GM12878 (cell line): ENCODE measurements at regions not wholly inside any gene's neighbourhood (a gene's known extent, or its start where the extent isn't known, plus 50 kb on each side); places are given as distances from the start of the nearest gene placed in this dataset.

Source experiments
- ATAC-seq: fragments of 200-7000 bp; cut with Tn5 transposase; 3 replicates; pipeline ENCODE4 v1.9.1; 2020; ENCODE audit warnings: mild to moderate bottlenecking, moderate library complexity
- BruUV-seq: library from RNA; stranded (reverse); fragments of 400-500 nt; replicated peaks from 2 replicates; lab custom pipeline; 2021; lab: Mats Ljungman, UMichigan
- CTCF ChIA-PET: fragments of 300-600 bp; sonication (Branson Sonifier 250); formaldehyde crosslinking; extraction: SDS; loops from one replicate; lab custom pipeline; 2021; ENCODE audit warnings: inconsistent platforms; lab: Yijun Ruan, JAX
- POLR2A ChIA-PET: fragments of 350-600 bp; formaldehyde crosslinking; extraction: SDS; loops from one replicate; lab custom pipeline; 2021; ENCODE audit warnings: inconsistent platforms; lab: Charles Lee
- RAD21 ChIA-PET: fragments of 300-600 bp; sonication (Branson Sonifier 250); formaldehyde crosslinking; loops from one replicate; lab custom pipeline; 2023; ENCODE audit warnings: antibody characterized with exemption; ENCODE audit not compliant: unreplicated experiment; lab: Charles Lee
- SMC1A ChIA-PET: fragments of 300-600 bp; sonication (Branson Sonifier 250); formaldehyde crosslinking; loops from one replicate; lab custom pipeline; 2023; ENCODE audit not compliant: unreplicated experiment, uncharacterized antibody; lab: Charles Lee
- DNase-seq: peaks from one replicate; pipeline ENCODE4 v3.0.0-alpha.2; 2011; ENCODE audit warnings: low read depth, low spot score
- FAIRE-seq: peaks from 3 replicates; lab custom pipeline; 2011; peaks lifted over from hg19 to GRCh38; lab: Jason Lieb, UNC
- H2AFZ ChIP-seq: 2 replicates; pipeline ENCODE4 v1.6.0; 2011; ENCODE audit warnings: low read depth, low read length, control low read depth; ENCODE audit not compliant: control insufficient read depth
- H3K27ac ChIP-seq: 2 replicates; pipeline ENCODE4 v1.5.1; 2011; ENCODE audit warnings: control low read depth; ENCODE audit not compliant: control insufficient read depth, insufficient read depth
- H3K27me3 ChIP-seq, 2 experiments: replicated peaks in 1 of 2; 2 replicates each; pipeline versions ENCODE4 v1.6.0 to v1.6.1; 2011; ENCODE audit warnings: low read length in 1 of 2; ENCODE audit not compliant: control insufficient read depth in 2 of 2, insufficient read depth in 2 of 2
- H3K36me3 ChIP-seq, 2 experiments: 2 replicates each; pipeline ENCODE4 v1.5.1; 2011; ENCODE audit warnings: low read length in 1 of 2; ENCODE audit not compliant: control insufficient read depth in 2 of 2, insufficient read depth in 2 of 2
- H3K4me1 ChIP-seq: 2 replicates; pipeline ENCODE4 v1.6.1; 2011; ENCODE audit warnings: mild to moderate bottlenecking, low read length, moderate library complexity, mixed read lengths; ENCODE audit not compliant: control insufficient read depth, insufficient read depth
- H3K4me2 ChIP-seq: 2 replicates; pipeline ENCODE4 v1.6.0; 2011; ENCODE audit warnings: control low read depth; ENCODE audit not compliant: control insufficient read depth, insufficient read depth
- H3K4me3 ChIP-seq: fragments of 200-600 bp; sonication (generic); 2 replicates; pipeline ENCODE4 v1.5.1; 2016
- H3K79me2 ChIP-seq: 2 replicates; pipeline ENCODE4 v1.6.0; 2011; ENCODE audit warnings: low read length; ENCODE audit not compliant: control insufficient read depth, insufficient read depth
- H3K9ac ChIP-seq: 2 replicates; pipeline ENCODE4 v1.8.0; 2011; ENCODE audit warnings: low read length, control low read depth, mixed read lengths; ENCODE audit not compliant: control insufficient read depth, insufficient read depth
- H3K9me3 ChIP-seq: replicated peaks from 3 replicates; pipeline ENCODE4 v1.5.1; 2011; ENCODE audit warnings: mild to moderate bottlenecking, low read length; ENCODE audit not compliant: control insufficient read depth, insufficient read depth
- H4K20me1 ChIP-seq: 2 replicates; pipeline ENCODE4 v1.6.0; 2011; ENCODE audit not compliant: control insufficient read depth, insufficient read depth
- BRCA1 ChIP-seq: IDR thresholded peaks from 2 replicates; pipeline ENCODE4 v1.6.1; 2011; ENCODE audit warnings: low read depth, low read length, improper control_type of control experiment
- CBX3 ChIP-seq: fragments of 200-600 bp; sonication (generic); IDR thresholded peaks from 2 replicates; pipeline ENCODE4 v1.6.1; 2016; ENCODE audit warnings: low read depth, borderline replicate concordance
- HSF1 ChIP-seq: fragments of 150-350 bp; IDR thresholded peaks from 2 replicates; pipeline ENCODE4 v1.6.1; 2014; ENCODE audit warnings: mild to moderate bottlenecking, low read depth, low read length
- MAX ChIP-seq: IDR thresholded peaks from 2 replicates; pipeline ENCODE4 v1.6.1; 2012; ENCODE audit warnings: low read depth, low read length, improper control_type of control experiment
- MEF2B ChIP-seq: fragments of 450-650 bp; IDR thresholded peaks from 2 replicates; pipeline ENCODE4 v1.6.1; 2018; ENCODE audit warnings: mild to moderate bottlenecking, moderate library complexity; ENCODE audit not compliant: partially characterized antibody, poor library complexity, severe bottlenecking
- MLLT1 ChIP-seq: fragments of 450-650 bp; IDR thresholded peaks from 2 replicates; pipeline ENCODE4 v1.6.1; 2016; ENCODE audit warnings: mild to moderate bottlenecking
- POLR2AphosphoS5 ChIP-seq: IDR thresholded peaks from 2 replicates; pipeline ENCODE4 v1.6.1; 2011; ENCODE audit warnings: mild to moderate bottlenecking, low read length, inconsistent platforms
- RAD21 ChIP-seq: IDR thresholded peaks from 2 replicates; pipeline ENCODE4 v1.6.1; 2011; ENCODE audit warnings: mild to moderate bottlenecking, low read depth, low read length, moderate library complexity; ENCODE audit not compliant: insufficient read depth
- SPI1 ChIP-seq: IDR thresholded peaks from 2 replicates; pipeline ENCODE4 v1.6.1; 2011; ENCODE audit warnings: low read depth, mild to moderate bottlenecking, low read length, moderate library complexity, borderline replicate concordance; ENCODE audit not compliant: insufficient read depth
- SREBF1 ChIP-seq: IDR thresholded peaks from 2 replicates; pipeline ENCODE4 v1.6.1; 2012; ENCODE audit warnings: mild to moderate bottlenecking, low read length
- TAF1 ChIP-seq: IDR thresholded peaks from 2 replicates; pipeline ENCODE4 v1.6.1; 2011; ENCODE audit warnings: mild to moderate bottlenecking, low read depth, low read length, borderline replicate concordance
- WGBS: methylation state at CpG from one replicate; pipeline ENCODE4 v1.1.6; 2016; ENCODE audit warnings: low lambda C conversion rate; ENCODE audit not compliant: insufficient replicate concordance, insufficient coverage; ENCODE audit errors: missing lambda C conversion rate; 5-methylcytosine and 5-hydroxymethylcytosine counted together
- in situ Hi-C: fragments of 300-500 bp; cut with MboI; formaldehyde crosslinking; loops from 9 replicates; pipeline ENCODE4 v1.14.3; 2018; ENCODE audit warnings: mixed read lengths
- intact Hi-C: fragments of 100-400 bp; cut with micrococcal nuclease; formaldehyde crosslinking; loops from one replicate; pipeline ENCODE4 v1.14.2; 2022; ENCODE audit not compliant: unreplicated experiment

GRCh38 chr3:94568041-94568440, 505.2 kb downstream of the NSUN3 start:
- WGBS: 0% methylated on average over 1 of the region's 1 CpG
- BruUV-seq: no TSS peak

GRCh38 chr3:94573337-94573736, 510.5 kb downstream of the NSUN3 start:
- no TSS peak for BruUV-seq
- in situ Hi-C loops (no loop called here), intact Hi-C loops (no loop called here)
- ChIA-PET POLR2A (no interaction called here), SMC1A (interaction anchor here (0.6 kb wide), 1 partner anchor 76 kb away, joined by 3 read pairs; no protein-coding TSS in a partner anchor), CTCF (no interaction called here), RAD21 (no interaction called here)
- Histone ChIP-seq H3K4me2 (no peak overlapping the region), H4K20me1 (no peaks in the 10 kb centered on the region), H3K9ac (no peak overlapping the region), H3K4me3 (no peak overlapping the region), H3K27me3 (no peaks in the 10 kb centered on the region), H3K36me3 (no peaks in the 10 kb centered on the region), H3K27ac (no peak overlapping the region), H3K79me2 (no peaks in the 10 kb centered on the region), H3K4me1 (no peaks in the 10 kb centered on the region), H3K9me3 (no peaks in the 10 kb centered on the region), H2AFZ (no peak overlapping the region)
- ATAC-seq (no peak), DNase-seq (no peak), FAIRE-seq (no peak)
- TF ChIP-seq POLR2AphosphoS5 (no peak), MLLT1 (no peak), CBX3 (no peak), RAD21 (no peak), SREBF1 (no peak), MEF2B (no peak), MAX (no peak), BRCA1 (no peak)
- 19% methylated on average over 2 of the region's 2 CpGs for WGBS

More at GRCh38 chr3:94568041-94568440, 505.2 kb downstream of the NSUN3 start:
- H2AFZ ChIP-seq: no peak overlapping the region
- H3K27ac ChIP-seq: no peak overlapping the region
- TF ChIP-seq TAF1 (no peak), HSF1 (no peak), SPI1 (no peak)
- H3K36me3 ChIP-seq: no peaks in the 10 kb centered on the region
- RAD21 ChIA-PET: no interaction called here
- no peak for FAIRE-seq
- H3K4me1 ChIP-seq: no peaks in the 10 kb centered on the region
- no peak overlapping the region for H3K9ac ChIP-seq
- CTCF ChIA-PET: no interaction called here
- no peak overlapping the region for H3K4me3 ChIP-seq
- DNase-seq: no peak
- H4K20me1 ChIP-seq: no peaks in the 10 kb centered on the region
- SMC1A ChIA-PET: interaction anchor here (0.6 kb wide), 1 partner anchor 228 kb away, joined by 4 read pairs; no protein-coding TSS in a partner anchor
- no peaks in the 10 kb centered on the region for H3K9me3 ChIP-seq
- no peak for ATAC-seq
- intact Hi-C loops (no loop called here), in situ Hi-C loops (no loop called here)
- no peaks in the 10 kb centered on the region for H3K27me3 ChIP-seq
- H3K4me2 ChIP-seq: no peak overlapping the region
- H3K79me2 ChIP-seq: no peaks in the 10 kb centered on the region
- POLR2A ChIA-PET: no interaction called here
